Heart right ventricle (tissue), 16 donors: ENCODE measurements at regions not wholly inside any gene's neighbourhood (a gene's known extent, or its start where the extent isn't known, plus 50 kb on each side); places are given as distances from the start of the nearest gene placed in this dataset.

Source experiments
- ATAC-seq, 8 donors: fragments of 200-7000 bp; cut with Tn5 transposase; one replicate each; pipeline ENCODE4 v1.9.1; 2020; ENCODE audit warnings: mild to moderate bottlenecking in 8 of 8, moderate library complexity in 8 of 8, moderate number of reproducible peaks in 1 of 8
- DNase-seq, 2 donors: peaks; one replicate each; pipeline ENCODE4 v3.0.0-alpha.2; 2020
- H3K27ac ChIP-seq, 10 donors: fragments of 200-600 bp; sonication (generic) in 2 of 10; one replicate each; pipeline versions ENCODE4 v1.5.0 to v1.8.0; 2020 to 2022; ENCODE audit warnings: mild to moderate bottlenecking in 3 of 10
- H3K27me3 ChIP-seq, 7 donors: fragments of 200-600 bp; one replicate each; pipeline ENCODE4 v1.8.0; 2021 to 2022; ENCODE audit warnings: mild to moderate bottlenecking in 2 of 7
- H3K36me3 ChIP-seq, 9 donors: fragments of 200-600 bp; sonication (generic) in 1 of 9; one replicate each; pipeline versions ENCODE4 v1.5.0 to v1.8.0; 2020 to 2022; ENCODE audit warnings: mild to moderate bottlenecking in 2 of 9
- H3K4me1 ChIP-seq, 9 donors: fragments of 200-600 bp; sonication (generic) in 1 of 9; one replicate each; pipeline versions ENCODE4 v1.5.0 to v1.8.0; 2020 to 2022; ENCODE audit warnings: mild to moderate bottlenecking in 4 of 9
- H3K4me3 ChIP-seq, 10 donors: fragments of 200-600 bp; sonication (generic) in 2 of 10; one replicate each; pipeline versions ENCODE4 v1.5.0 to v1.8.0; 2020 to 2022; ENCODE audit warnings: mild to moderate bottlenecking in 7 of 10, moderate library complexity in 2 of 10
- H3K9me3 ChIP-seq, 11 donors: fragments of 200-600 bp in 10 of 11; sonication (generic) in 2 of 11; one replicate each; pipeline versions ENCODE4 v1.5.0 to v1.8.0; 2013 to 2022; ENCODE audit warnings: mild to moderate bottlenecking in 2 of 11, control low read depth in 1 of 11, moderate library complexity in 1 of 11
- CTCF ChIP-seq, 9 donors: fragments of 200-600 bp; sonication (generic) in 2 of 9; IDR thresholded peaks; one replicate each; pipeline versions ENCODE4 v1.5.0 to v1.8.0; 2021 to 2022; ENCODE audit warnings: antibody characterized with exemption in 9 of 9, mild to moderate bottlenecking in 5 of 9, moderate library complexity in 1 of 9
- WGBS, 2 donors: extraction: QIAGEN DNeasy Blood & Tissue Kit; methylation state at CpG; one replicate each; pipeline ENCODE4 v1.1.7; 2013; ENCODE audit warnings: inconsistent platforms in 1 of 2; 5-methylcytosine and 5-hydroxymethylcytosine counted together
- intact Hi-C, 10 donors: fragments of 100-400 bp; cut with DNase I; formaldehyde crosslinking; loops; one replicate each; pipeline versions ENCODE4 v1.11.1 to v1.14.2; 2022
- donor health status: Arrhythmogenic right ventricular cardiomyopathy.
- donor health status: ischemic (EF 13 %, LVEDD 7.1; RV severe dilation, severe dysfunction).
- donor health status: healthy with polysubstance abuse.
- donor health status: DM: no; HTN: yes; CAD: no.
- donor health status: DM: no; HTN: no; CAD: no.
- donor health status: ischemic (EF 25% LVEDD 6.9; RV normal size, moderate dysfunction).
- donor health status: ischemic (EF 25% LVEDD 5.7; RV mildly dilated, moderate dysfunction).
- donor health status: healthy.
- donor health status: DM: yes; HTN: yes; CAD: no.
- donor health status: Ischemic cardiomyopathy.
- donor health status: ischemic (EF 35%, LVEDD 5.7; RV mildly dilated, moderate dysfunction).
- donor health status: nonischemic (EF 11% LVEDD 7.7; RV severe dilation, severe dysfunction).
- donor health status: DM: yes; HTN: yes; CAD: no.
- donor health status: PGD.
- donor health status: ischemic (EF 29% LVEDD 5.4; RV normal size, mild dysfunction).
- donor health status: nonischemic (EF 23%, LVEDD 6.1; RV moderate dilation, normal function).

GRCh38 chr5:89513299-89514044, 630.5 kb upstream of the MEF2C start:
- H3K27ac ChIP-seq, result no peak overlapping the region
- H3K4me1 ChIP-seq, result no peaks in the 10 kb centered on the region
- H3K36me3 ChIP-seq, result no peaks in the 10 kb centered on the region
- peaks cover 0 to under 1% (median 0%) of the 10 kb centered on the region in 11 donors for H3K9me3 ChIP-seq
- H3K27me3 ChIP-seq, result no peaks in the 10 kb centered on the region
- intact Hi-C loops, result no loop called here
- no peak overlapping the region for H3K4me3 ChIP-seq
- DNase-seq, result no peak
- ATAC-seq, result no peak
- TF ChIP-seq CTCF (IDR thresholded peaks at IDR 0.05), result no peak
- WGBS, 2 donors, result 91 to 95% methylated on average over 3 of the region's 3 CpGs

- intact Hi-C loops, result no loop called here
- H3K27me3 ChIP-seq, result no peaks in the 10 kb centered on the region
- H3K36me3 ChIP-seq, result no peaks in the 10 kb centered on the region
Observed at GRCh38 chr5:89504051-89504450, 621.1 kb upstream of the MEF2C start.

GRCh38 chr5:89499787-89500186, 616.8 kb upstream of the MEF2C start:
- intact Hi-C loops, result no loop called here
- Histone ChIP-seq H3K9me3 (no peaks in the 10 kb centered on the region), H3K4me3 (no peak overlapping the region), H3K4me1 (no peaks in the 10 kb centered on the region), H3K36me3 (no peaks in the 10 kb centered on the region), H3K27ac (no peak overlapping the region), H3K27me3 (no peaks in the 10 kb centered on the region)
- DNase-seq, result no peak
- WGBS, 2 donors, result 78 to 84% methylated on average over 3 of the region's 3 CpGs
- no peak for TF ChIP-seq CTCF (IDR thresholded peaks at IDR 0.05)
- ATAC-seq, result no peak

More at GRCh38 chr5:89504051-89504450, 621.1 kb upstream of the MEF2C start:
- Histone ChIP-seq H3K27ac (no peak overlapping the region), H3K9me3 (peaks cover 0 to 19% (median 0%) of the 10 kb centered on the region in 11 donors), H3K4me1 (no peaks in the 10 kb centered on the region), H3K4me3 (no peak overlapping the region)
- TF ChIP-seq CTCF (IDR thresholded peaks at IDR 0.05), result no peak
- DNase-seq, result no peak
- no peak for ATAC-seq
- 88 to 100% methylated on average over 1 of the region's 1 CpG for WGBS, 2 donors

- Histone ChIP-seq H3K36me3 (no peaks in the 10 kb centered on the region), H3K4me1 (no peaks in the 10 kb centered on the region), H3K9me3 (no peaks in the 10 kb centered on the region), H3K27ac (no peak overlapping the region), H3K27me3 (no peaks in the 10 kb centered on the region), H3K4me3 (no peak overlapping the region)
- ATAC-seq (peak in 1 of 8 donors; percentile 27), DNase-seq (no peak)
- intact Hi-C loops, result no loop called here
- WGBS, 2 donors, result 82 to 87% methylated on average over 4 of the region's 4 CpGs
- no peak for TF ChIP-seq CTCF (IDR thresholded peaks at IDR 0.05)
Observed at GRCh38 chr5:89498699-89499098, 615.7 kb upstream of the MEF2C start.
